Glomerular endothelial cell (primary cell): ENCODE measurements at regions not wholly inside any gene's neighbourhood (a gene's known extent, or its start where the extent isn't known, plus 50 kb on each side); places are given as distances from the start of the nearest gene placed in this dataset.
"Not testable (repeated sequence)": the region's sequence is repeated elsewhere in the genome, so short reads cannot be mapped to it uniquely, and the experiment has no call there.

Experiments
- DNase-seq: peaks from one replicate; pipeline ENCODE4 v3.0.0-alpha.2; 2011; ENCODE audit warnings: low read depth, low spot score; ENCODE audit errors: extremely low read depth

- DNase-seq = no peak
Measured at GRCh38 chr13:83162493-83162892, 719.8 kb downstream of the SLITRK1 start.

- DNase-seq = no peak
Measured at GRCh38 chr13:83153848-83154247, 728.4 kb downstream of the SLITRK1 start.

- DNase-seq = no peak
Measured at GRCh38 chr13:83151308-83151660, 731.0 kb downstream of the SLITRK1 start.

GRCh38 chr13:83150616-83151307 lies 731.5 kb downstream of the SLITRK1 start:
- DNase-seq = no peak

GRCh38 chr13:83136660-83137059 lies 745.6 kb downstream of the SLITRK1 start:
- no peak for DNase-seq

- DNase-seq = no peak
Measured at GRCh38 chr13:83125791-83126190, 756.5 kb downstream of the SLITRK1 start.

GRCh38 chr13:83121896-83122295 lies 760.4 kb downstream of the SLITRK1 start:
- DNase-seq = no peak

GRCh38 chr13:83117046-83117445 lies 765.2 kb downstream of the SLITRK1 start:
- DNase-seq = no peak

- DNase-seq = not testable (repeated sequence)
Measured at GRCh38 chr13:83101574-83102247, 780.6 kb downstream of the SLITRK1 start.

GRCh38 chr13:83100237-83100636 lies 782.0 kb downstream of the SLITRK1 start:
- no peak for DNase-seq

GRCh38 chr13:83088858-83089257 lies 793.4 kb downstream of the SLITRK1 start:
- DNase-seq = no peak

- DNase-seq = no peak
Measured at GRCh38 chr13:83086948-83087347, 795.3 kb downstream of the SLITRK1 start.

GRCh38 chr13:83086088-83086487 lies 796.2 kb downstream of the SLITRK1 start:
- DNase-seq = no peak

GRCh38 chr13:83085186-83085900 lies 796.9 kb downstream of the SLITRK1 start:
- DNase-seq = no peak

GRCh38 chr13:83077499-83077898 lies 804.8 kb downstream of the SLITRK1 start:
- DNase-seq = no peak

- DNase-seq = not testable (repeated sequence)
Measured at GRCh38 chr13:83073930-83074329, 808.3 kb downstream of the SLITRK1 start.

GRCh38 chr13:83065108-83065507 lies 817.2 kb downstream of the SLITRK1 start:
- no peak for DNase-seq

- no peak for DNase-seq
Measured at GRCh38 chr13:83057119-83057518, 825.2 kb downstream of the SLITRK1 start.

GRCh38 chr13:83056269-83056668 lies 826.0 kb downstream of the SLITRK1 start:
- DNase-seq = no peak

GRCh38 chr13:83048419-83048818 lies 833.9 kb downstream of the SLITRK1 start:
- DNase-seq = no peak

GRCh38 chr13:83024955-83025594 lies 857.2 kb downstream of the SLITRK1 start:
- no peak for DNase-seq
